ENCODE measurements at regions not wholly inside any gene's neighbourhood (a gene's known extent, or its start where the extent isn't known, plus 50 kb on each side); places are given as distances from the start of the nearest gene placed in this dataset.

DNA sequence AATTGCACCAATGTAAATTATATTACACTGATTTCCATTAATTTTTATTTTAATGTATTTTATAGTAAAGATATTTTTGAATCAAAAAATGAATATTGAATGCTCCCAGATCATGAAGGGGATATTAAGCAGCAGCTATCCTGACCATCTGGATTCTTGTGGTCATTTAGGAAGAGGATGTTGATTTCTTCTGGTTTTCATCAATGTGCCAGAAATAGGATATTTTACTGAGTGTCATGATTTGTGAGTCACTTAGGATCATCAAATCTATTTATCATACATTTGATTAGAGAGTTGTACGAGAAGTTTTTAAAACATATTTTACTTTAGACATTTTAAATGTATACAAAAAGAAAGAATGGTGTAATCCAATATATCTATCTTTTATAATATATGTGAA is 366.3 kb upstream of the CHRM2 start:
- H3K4me3 ChIP-seq (ENCODE audit: low read depth, low read length) = no peak overlapping the region
- ChIA-PET POLR2A (no interaction called here), CTCF (no interaction called here)
- DNase-seq (ENCODE audit: low read depth, low spot score) = no peak
- TF ChIP-seq, protein P1, sequence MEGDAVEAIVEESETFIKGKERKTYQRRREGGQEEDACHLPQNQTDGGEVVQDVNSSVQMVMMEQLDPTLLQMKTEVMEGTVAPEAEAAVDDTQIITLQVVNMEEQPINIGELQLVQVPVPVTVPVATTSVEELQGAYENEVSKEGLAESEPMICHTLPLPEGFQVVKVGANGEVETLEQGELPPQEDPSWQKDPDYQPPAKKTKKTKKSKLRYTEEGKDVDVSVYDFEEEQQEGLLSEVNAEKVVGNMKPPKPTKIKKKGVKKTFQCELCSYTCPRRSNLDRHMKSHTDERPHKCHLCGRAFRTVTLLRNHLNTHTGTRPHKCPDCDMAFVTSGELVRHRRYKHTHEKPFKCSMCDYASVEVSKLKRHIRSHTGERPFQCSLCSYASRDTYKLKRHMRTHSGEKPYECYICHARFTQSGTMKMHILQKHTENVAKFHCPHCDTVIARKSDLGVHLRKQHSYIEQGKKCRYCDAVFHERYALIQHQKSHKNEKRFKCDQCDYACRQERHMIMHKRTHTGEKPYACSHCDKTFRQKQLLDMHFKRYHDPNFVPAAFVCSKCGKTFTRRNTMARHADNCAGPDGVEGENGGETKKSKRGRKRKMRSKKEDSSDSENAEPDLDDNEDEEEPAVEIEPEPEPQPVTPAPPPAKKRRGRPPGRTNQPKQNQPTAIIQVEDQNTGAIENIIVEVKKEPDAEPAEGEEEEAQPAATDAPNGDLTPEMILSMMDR (IDR thresholded peaks at IDR 0.05; ENCODE audit: insufficient read depth, low read length, missing control alignments) = no peak

DNA sequence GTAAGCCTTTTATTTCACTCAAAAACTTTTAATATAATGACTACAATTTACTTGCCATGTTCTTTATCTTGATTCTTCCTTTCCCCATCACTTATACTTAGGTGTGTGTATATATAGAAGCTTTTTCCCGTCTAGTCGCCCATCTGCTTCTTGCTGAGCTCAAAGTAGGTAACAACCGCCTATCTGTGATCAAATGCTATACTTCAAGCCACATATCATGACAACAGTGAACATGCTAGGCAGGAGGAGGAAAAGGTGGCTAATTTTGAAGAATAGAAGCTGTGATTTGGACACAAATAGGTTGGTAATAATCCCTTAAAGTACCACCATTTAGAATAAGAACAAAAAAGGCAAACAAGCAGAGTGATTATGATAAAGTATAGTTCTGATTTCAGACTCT is 367.3 kb upstream of the CHRM2 start:
- ChIA-PET POLR2A (no interaction called here), CTCF (no interaction called here)
- no peak overlapping the region for H3K4me3 ChIP-seq (ENCODE audit: low read depth, low read length)
- no peak for DNase-seq (ENCODE audit: low read depth, low spot score)
- TF ChIP-seq, protein P1 (IDR thresholded peaks at IDR 0.05; ENCODE audit: insufficient read depth, low read length, missing control alignments) = no peak

DNA sequence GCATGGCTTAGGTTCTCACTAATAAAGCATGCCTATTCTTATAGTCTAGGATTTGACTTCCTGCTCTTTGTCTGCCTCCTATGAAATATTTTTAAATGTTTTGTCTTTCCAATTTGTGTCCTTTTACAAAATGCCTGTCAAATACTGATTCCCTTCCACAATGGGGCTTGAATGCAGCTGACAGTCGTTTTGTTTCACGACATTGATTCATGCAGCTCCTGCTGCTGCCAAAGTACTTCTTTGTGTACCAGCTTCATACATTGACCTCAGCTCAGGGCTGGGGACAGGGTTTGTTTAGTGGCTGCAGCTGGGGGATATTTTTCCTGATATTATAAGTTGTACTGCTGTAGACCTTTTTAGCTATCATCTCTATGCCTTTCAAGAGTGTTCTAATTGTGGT is 371.9 kb upstream of the CHRM2 start:
- no peak for DNase-seq (ENCODE audit: low read depth, low spot score)
- ChIA-PET CTCF (no interaction called here), POLR2A (no interaction called here)
- H3K4me3 ChIP-seq (ENCODE audit: low read depth, low read length) = no peak overlapping the region
- TF ChIP-seq, protein P1 (IDR thresholded peaks at IDR 0.05; ENCODE audit: insufficient read depth, low read length, missing control alignments) = no peak

DNA sequence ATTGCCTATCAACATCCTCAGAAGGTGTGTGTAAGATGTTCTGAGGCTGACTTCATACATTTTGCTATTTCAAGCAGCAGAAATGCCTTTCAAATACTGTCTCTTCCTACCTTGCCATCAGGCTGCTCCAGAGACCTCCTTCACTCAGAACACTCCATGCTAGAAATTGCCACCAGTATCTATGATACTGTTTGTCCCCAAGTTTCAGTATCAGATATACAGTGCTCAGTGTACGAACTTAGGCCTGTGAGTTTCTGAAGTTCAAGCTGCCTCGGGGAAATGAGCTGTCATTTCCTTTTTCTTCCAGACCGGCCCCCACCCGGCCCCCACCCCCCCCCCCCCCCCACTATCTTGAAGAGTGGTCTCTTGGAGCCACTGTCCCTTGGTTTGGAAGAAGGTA is 373.4 kb upstream of the CHRM2 start:
- TF ChIP-seq, protein P1 (IDR thresholded peaks at IDR 0.05; ENCODE audit: insufficient read depth, low read length, missing control alignments) = no peak
- DNase-seq (ENCODE audit: low read depth, low spot score) = no peak
- H3K4me3 ChIP-seq (ENCODE audit: low read depth, low read length) = no peak overlapping the region
- ChIA-PET CTCF (no interaction called here), POLR2A (no interaction called here)

DNA sequence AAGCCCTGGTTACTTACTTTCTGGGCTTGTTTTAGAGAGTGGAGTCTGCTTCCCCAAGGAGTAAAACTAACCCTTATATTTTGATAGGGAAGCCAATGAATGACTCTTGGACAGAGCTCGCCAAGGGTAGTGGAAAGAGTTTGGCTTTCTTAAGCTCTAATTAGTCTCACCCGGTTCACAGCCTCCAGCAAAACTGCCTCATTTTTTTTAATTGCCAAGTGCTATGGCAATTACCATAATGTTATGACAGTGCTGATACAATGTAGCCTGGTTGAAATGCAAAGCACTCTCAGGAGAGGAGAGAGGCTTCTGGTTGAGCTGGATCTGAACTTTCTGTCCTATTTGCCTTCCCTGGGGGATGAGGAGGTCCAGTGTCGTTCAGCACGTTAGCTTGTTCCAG is 376.1 kb upstream of the CHRM2 start:
- no peak overlapping the region for H3K4me3 ChIP-seq (ENCODE audit: low read depth, low read length)
- TF ChIP-seq, protein P1 (IDR thresholded peaks at IDR 0.05; ENCODE audit: insufficient read depth, low read length, missing control alignments) = no peak
- ChIA-PET CTCF (no interaction called here), POLR2A (no interaction called here)
- no peak for DNase-seq (ENCODE audit: low read depth, low spot score)

DNA sequence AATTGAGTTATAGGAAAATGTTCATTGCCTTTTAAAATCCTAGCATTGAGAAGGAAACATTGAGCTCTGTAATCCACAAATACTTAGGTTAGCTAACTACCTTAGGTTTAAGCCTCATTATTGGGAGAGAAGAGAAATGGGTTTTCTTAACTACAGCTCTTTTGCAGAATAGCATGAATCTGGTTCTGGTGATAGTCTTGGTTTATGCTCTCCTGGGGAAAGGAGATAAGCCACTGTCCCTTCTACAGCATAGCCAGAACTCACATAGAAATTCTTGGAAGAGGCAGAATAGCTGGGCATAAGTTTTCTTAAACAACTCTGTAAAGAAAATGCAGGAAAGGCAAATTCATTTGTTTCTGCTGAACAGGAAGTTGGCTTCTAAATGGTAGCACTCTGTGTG is 378.6 kb upstream of the CHRM2 start:
- DNase-seq (ENCODE audit: low read depth, low spot score) = no peak
- ChIA-PET CTCF (no interaction called here), POLR2A (no interaction called here)
- no peak overlapping the region for H3K4me3 ChIP-seq (ENCODE audit: low read depth, low read length)
- TF ChIP-seq, protein P1 (IDR thresholded peaks at IDR 0.05; ENCODE audit: insufficient read depth, low read length, missing control alignments) = no peak
